PFSK-1 (cell line): ENCODE measurements at regions not wholly inside any gene's neighbourhood (a gene's known extent, or its start where the extent isn't known, plus 50 kb on each side); places are given as distances from the start of the nearest gene placed in this dataset.

Source experiments
- FOXP2 ChIP-seq: optimal IDR thresholded peaks from 2 replicates; pipeline ENCODE3; 2011; ENCODE audit warnings: borderline replicate concordance, control low read depth, inconsistent platforms; ENCODE audit not compliant: insufficient read depth; ENCODE audit errors: extremely low read length, extremely low read depth
- POLR2AphosphoS5 ChIP-seq: IDR thresholded peaks from 2 replicates; pipeline ENCODE4 v1.6.1; 2012; ENCODE audit warnings: low read depth, mild to moderate bottlenecking, control low read depth, low read length, moderate library complexity
- SIN3A ChIP-seq: IDR thresholded peaks from 2 replicates; pipeline ENCODE4 v1.6.1; 2012; ENCODE audit warnings: mild to moderate bottlenecking, low read length, moderate library complexity, borderline replicate concordance; ENCODE audit not compliant: insufficient read depth
- TAF1 ChIP-seq: IDR thresholded peaks from 2 replicates; pipeline ENCODE4 v1.6.1; 2012; ENCODE audit warnings: low read length, control low read depth, borderline replicate concordance; ENCODE audit not compliant: insufficient read depth
- TF ChIP-seq, protein P1 (sequence below), 2 experiments: IDR thresholded peaks; 2 replicates each; pipeline versions ENCODE4 v1.6.1 to v1.8.0; 2011 to 2012; ENCODE audit warnings: low read depth in 2 of 2, low read length in 2 of 2, control low read depth in 1 of 2, inconsistent platforms in 1 of 2, mild to moderate bottlenecking in 1 of 2, moderate library complexity in 1 of 2; ENCODE audit not compliant: insufficient read depth in 1 of 2

GRCh38 chr7:128164955-128165670 lies 76.0 kb upstream of the LEP start:
- TF ChIP-seq, protein P1, sequence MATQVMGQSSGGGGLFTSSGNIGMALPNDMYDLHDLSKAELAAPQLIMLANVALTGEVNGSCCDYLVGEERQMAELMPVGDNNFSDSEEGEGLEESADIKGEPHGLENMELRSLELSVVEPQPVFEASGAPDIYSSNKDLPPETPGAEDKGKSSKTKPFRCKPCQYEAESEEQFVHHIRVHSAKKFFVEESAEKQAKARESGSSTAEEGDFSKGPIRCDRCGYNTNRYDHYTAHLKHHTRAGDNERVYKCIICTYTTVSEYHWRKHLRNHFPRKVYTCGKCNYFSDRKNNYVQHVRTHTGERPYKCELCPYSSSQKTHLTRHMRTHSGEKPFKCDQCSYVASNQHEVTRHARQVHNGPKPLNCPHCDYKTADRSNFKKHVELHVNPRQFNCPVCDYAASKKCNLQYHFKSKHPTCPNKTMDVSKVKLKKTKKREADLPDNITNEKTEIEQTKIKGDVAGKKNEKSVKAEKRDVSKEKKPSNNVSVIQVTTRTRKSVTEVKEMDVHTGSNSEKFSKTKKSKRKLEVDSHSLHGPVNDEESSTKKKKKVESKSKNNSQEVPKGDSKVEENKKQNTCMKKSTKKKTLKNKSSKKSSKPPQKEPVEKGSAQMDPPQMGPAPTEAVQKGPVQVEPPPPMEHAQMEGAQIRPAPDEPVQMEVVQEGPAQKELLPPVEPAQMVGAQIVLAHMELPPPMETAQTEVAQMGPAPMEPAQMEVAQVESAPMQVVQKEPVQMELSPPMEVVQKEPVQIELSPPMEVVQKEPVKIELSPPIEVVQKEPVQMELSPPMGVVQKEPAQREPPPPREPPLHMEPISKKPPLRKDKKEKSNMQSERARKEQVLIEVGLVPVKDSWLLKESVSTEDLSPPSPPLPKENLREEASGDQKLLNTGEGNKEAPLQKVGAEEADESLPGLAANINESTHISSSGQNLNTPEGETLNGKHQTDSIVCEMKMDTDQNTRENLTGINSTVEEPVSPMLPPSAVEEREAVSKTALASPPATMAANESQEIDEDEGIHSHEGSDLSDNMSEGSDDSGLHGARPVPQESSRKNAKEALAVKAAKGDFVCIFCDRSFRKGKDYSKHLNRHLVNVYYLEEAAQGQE (IDR thresholded peaks at IDR 0.05; ENCODE audit: insufficient read depth in 1 of 2, low read depth in 2 of 2, low read length in 2 of 2) = no peak
- no peak for TF ChIP-seq POLR2AphosphoS5
- no peak for TF ChIP-seq TAF1
- TF ChIP-seq FOXP2 = no peak
- no peak for TF ChIP-seq SIN3A

- TF ChIP-seq SIN3A (no peak), POLR2AphosphoS5 (no peak), FOXP2 (no peak)
These were observed 75.1 kb upstream of the LEP start for GRCh38 chr7:128165927-128166420.

GRCh38 chr7:128166603-128167041 lies 74.5 kb upstream of the LEP start:
- TF ChIP-seq SIN3A (no peak), FOXP2 (no peak), TAF1 (no peak), POLR2AphosphoS5 (no peak)
- TF ChIP-seq, protein P1 (IDR thresholded peaks at IDR 0.05; ENCODE audit: insufficient read depth in 1 of 2, low read depth in 2 of 2, low read length in 2 of 2) = no peak

DNA sequence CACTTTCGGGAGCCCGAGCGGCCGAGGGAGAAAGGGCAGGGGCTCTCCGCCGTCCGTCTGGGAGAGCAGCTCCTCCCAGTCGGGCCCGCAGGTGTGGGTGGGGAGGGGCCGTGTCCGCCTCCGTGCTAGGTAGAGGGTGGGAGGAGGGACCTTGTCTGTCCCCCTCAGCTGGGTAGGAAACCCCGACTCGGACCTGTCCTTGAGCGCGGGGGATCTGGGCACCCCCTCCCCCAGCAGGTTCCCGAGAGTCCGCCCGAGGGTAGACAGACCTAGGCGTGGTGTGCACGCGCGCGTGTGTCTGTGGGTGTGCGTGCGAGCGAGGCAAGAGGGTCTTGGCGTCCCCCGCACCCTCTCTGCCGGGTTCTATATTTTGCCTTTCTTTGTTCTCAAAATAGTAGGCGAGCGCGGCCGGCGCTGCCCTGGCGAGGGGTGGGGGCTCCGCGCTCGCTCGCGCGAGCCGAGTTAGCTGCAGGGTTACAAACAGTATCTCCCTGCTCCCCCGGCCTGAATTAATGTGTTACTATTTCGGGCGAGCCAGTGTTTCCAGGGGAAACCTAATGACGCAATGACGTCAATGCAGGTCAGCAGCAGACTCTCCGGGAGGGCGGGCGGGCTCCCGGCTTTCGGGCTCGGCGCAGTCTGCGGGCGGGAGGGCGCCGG lies 73.9 kb upstream of the LEP start:
- TF ChIP-seq FOXP2 (no peak), SIN3A (no peak), POLR2AphosphoS5 (no peak), TAF1 (no peak)

- TF ChIP-seq SIN3A = no peak
- no peak for TF ChIP-seq FOXP2
- TF ChIP-seq TAF1 = no peak
- TF ChIP-seq POLR2AphosphoS5 = no peak
- TF ChIP-seq, protein P1 (IDR thresholded peaks at IDR 0.05; ENCODE audit: insufficient read depth in 1 of 2, low read depth in 2 of 2, low read length in 2 of 2) = no peak
These were observed 73.0 kb upstream of the LEP start for GRCh38 chr7:128167791-128168666.
